Stimulated activated CD4-positive, alpha-beta T cell treated with anti-CD3 and anti-CD28 coated beads, Interleukin-2, amount 100 ng/mL, for 24 hours (primary cell): ENCODE measurements at regions not wholly inside any gene's neighbourhood (a gene's known extent, or its start where the extent isn't known, plus 50 kb on each side); places are given as distances from the start of the nearest gene placed in this dataset.

Experiments used
- DNase-seq, 2 donors: peaks; one replicate each; pipeline ENCODE4 v3.0.0-alpha.2; 2020

DNA sequence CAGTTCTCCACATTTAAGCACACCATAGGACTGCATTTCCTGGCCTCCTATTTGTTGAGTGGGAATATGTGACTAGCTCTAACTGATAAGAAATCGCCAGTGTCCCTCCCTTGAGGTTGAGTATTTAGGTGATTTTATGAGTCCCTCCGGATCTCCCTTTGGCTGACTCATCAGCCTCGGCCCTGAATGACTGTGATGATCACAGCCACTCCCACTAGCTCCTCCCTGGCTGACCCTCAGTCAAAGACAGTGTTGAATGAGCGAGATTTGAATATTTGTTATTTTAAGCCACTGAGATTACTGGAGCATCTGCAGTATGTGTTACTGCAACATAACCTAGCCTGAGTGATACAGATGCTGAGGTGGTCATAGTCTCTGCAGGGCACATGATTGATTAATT is 515.3 kb downstream of the EPHB1 start:
- DNase-seq = no peak

DNA sequence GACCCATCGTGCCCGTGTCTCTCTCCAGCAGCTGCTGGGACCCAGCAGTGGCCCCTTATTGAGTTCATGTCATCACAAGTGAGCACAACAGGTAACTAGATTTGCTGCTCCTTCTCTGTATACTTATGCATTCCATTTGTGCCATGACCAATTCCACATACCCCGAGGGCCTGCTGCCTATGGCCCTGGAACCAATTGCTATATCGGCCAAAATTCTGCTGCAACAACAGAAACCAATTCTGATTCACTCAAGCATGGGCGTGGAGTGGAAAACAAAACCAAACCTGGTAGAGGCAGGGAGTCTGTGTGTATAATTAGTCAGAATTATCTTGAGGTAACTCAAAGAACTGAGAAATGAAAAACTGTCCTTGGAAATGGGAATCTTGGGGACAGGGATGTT is 516.6 kb downstream of the EPHB1 start:
- no peak for DNase-seq

DNA sequence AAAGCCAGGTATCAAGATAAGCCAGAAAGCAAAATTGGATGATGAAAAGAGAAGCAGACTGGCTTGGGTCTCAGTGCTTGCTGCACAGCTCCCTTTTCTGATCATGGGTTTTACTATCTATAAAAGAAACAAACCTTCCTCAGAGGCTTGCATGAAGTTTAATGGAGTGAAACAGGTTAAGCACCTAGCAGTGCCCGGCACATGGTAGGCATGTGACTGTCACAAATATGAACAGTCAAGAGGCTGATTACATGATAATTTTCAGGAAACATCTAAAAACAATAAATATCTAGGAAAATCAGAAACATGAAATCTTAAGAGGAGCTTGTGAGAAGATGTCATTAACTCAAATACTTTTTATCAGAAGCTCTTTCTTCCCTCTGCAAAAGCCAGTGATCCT is 519.2 kb downstream of the EPHB1 start:
- no peak for DNase-seq

DNA sequence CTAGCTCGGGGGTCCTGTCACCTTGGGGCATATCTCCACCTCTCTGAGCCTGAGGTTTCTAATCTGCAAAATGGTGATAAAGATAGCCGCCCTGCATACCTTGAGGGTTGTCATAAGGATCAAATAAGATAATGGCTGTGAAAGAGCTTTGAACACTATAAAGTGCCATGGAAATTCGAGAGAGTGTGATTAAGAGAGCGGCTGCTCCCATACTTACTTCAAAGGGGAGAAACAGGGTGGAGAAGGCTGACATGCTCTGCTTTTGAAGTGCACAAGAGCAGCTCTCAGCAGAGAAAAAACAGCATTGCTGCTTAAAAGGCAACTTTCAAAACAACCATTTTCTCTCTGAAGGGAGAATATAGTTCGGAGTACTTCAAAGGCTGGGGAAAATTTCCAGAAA is 529.2 kb downstream of the EPHB1 start:
- DNase-seq = no peak

DNA sequence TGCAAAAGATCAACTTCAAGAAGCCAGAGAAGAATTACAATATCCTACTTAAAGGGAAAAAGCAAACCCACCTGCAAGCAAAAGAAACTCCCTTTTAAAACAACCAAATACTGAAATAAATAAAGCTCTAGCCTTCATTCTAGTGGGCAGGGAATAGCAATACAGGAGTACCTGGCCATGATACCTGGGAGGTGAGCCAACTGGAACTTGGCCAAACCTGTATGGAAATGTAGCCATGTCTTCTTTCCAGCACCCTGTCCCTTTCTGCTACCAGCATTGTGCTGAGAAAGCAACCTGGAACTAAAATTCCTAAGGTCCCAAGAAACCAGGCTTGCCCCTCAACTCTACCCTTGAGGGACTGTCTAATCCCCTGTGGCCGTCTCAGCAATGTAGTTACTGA is 530.0 kb downstream of the EPHB1 start:
- DNase-seq = no peak

DNA sequence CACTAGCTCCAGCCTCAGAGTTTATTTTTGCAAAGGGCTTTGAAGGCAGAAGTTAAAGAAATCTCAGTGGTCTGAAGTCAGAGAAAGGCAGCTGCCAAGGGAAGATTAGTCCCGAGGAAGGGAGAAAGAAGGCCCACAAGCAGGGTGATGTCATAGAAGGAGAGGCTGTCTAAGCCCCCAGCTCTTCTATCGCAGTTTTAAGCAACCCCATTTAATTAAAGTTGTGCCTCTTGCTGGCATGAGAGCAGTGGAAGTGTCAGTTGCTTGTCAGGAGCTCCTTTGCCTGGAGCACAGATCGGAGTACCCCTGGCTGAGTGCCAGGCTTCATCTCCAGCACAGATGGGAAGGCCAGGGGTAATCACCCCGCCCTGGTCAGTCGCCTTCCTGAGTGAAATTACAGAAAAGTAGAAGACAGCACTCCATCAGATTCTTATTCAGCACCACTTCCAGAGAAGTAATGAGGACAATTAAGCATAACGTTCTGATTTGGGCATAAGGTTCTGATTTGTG is 530.7 kb downstream of the EPHB1 start:
- DNase-seq = no peak

DNA sequence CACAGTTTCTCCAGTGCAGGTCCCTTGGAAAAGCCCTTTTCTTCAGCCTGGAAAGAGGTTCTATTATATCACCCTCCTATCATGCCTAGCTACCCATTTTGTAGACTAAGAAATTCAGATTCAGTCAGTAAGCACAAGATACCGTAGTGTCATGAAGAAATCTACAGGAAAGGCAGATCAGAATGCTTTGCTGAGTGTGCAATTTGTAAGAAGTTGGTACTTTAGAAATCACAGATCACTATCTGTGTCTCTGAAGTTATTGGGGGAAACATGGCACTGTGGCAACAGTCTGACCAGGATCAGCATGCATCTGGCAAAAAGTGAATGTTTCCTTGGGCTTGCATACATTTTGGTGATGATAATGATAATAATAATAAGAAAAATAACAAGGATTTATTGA is 531.8 kb downstream of the EPHB1 start:
- no peak for DNase-seq

DNA sequence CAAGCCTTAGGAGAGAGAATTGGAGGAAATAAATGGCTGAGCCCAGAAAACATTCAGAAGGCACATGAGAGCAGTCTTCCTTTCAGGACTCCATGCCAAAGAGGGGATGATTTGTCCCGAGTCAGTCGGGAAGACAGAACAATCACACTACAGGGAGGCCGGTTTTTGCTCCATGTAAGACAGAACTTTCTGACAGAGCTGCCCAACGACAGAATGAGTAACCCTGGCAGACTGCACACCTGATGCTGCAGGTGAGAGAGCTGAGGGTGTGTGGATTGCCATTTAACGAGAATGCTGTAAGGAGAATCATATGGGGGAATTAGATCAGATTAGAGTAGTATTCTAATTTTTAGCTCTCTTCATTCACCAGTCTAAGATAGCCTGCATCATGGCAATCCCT is 533.0 kb downstream of the EPHB1 start:
- no peak for DNase-seq

DNA sequence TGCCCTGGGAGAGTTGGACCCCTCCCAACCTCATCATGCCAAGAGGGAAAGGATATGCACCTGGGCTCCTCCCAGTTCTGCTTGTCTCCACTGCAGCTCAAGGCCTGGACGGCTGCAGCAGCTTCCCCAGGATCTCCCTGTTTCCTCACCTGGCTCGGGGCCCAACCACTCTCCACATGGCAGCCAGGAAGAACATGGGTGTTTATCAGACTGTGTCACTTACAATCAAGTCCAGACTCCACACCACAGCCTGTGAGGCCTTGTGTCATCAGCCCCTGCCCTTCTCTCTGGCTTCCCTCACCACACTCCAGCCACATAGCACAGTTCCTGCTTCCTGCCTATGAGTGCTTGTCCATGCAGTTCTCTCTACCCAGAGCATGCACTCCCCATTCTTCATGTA is 534.4 kb downstream of the EPHB1 start:
- DNase-seq = no peak

DNA sequence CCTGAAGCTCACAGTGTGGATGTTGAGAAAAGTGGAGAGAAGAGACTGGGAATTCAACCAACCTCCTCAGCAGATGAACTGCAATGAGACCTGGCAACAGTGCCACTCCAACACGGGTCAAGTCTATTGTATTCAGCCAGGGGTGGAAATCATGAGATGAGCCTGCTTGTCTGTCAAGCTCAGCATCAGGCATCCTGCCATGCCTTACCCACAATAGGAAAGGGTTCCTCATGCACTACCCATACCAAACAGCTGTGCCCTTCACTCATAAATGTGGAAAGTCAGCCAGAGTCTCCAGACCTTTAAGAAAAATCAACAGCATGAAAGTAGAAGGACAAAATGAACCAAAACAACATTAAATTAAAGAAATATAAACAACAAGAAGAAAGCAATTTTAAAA is 542.1 kb downstream of the EPHB1 start:
- no peak for DNase-seq

DNA sequence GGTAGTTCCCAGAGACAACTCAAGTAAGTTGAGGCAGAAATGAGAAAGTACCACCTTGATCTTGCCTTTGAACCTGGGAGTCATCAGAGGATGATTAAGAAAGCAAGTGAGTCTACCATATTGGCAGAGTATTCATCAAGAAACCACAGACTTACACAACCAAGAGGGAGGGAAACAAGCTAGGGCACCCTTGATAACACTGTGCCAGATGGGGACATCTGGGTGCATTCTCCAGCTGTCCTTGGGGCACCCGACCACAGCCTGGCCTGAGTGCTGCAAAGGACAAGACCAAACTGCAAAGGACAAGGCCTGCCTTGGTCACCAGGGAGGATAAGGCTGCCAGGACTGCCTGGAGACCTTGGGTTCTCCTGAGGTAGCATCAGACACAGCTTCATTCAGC is 553.6 kb downstream of the EPHB1 start:
- DNase-seq = no peak

DNA sequence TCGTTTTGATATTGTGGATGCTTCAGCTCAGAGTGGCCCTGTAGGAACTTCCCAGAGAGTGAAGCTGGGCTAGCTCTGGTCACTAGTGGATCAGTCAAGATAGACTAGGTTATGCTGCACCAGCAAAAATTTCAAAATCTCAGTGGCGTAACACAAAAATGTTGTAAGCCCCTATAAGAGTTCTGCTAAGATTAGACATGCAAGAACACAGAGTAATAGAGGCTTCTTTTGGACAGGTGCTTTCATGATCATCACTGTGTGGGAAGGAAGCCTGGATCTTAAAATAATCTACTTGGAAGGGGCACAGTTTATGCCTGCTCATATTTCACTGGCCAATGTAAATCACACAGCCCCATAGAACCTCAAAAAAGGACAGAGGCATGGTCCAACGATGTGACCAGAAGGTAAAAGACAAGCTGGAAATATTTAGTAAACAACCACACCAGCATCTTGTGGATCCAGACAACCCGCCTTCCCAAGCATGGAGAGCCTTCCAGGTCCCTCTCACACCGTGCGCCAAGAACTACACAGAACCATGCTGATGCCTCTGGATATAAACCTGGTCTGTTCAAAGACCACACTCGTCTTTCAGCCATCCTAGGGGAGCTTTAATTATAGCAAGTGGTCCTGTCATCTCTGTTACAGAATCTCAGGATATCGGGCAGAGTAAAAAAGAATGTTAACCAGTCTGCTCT is 554.3 kb downstream of the EPHB1 start:
- DNase-seq = no peak

DNA sequence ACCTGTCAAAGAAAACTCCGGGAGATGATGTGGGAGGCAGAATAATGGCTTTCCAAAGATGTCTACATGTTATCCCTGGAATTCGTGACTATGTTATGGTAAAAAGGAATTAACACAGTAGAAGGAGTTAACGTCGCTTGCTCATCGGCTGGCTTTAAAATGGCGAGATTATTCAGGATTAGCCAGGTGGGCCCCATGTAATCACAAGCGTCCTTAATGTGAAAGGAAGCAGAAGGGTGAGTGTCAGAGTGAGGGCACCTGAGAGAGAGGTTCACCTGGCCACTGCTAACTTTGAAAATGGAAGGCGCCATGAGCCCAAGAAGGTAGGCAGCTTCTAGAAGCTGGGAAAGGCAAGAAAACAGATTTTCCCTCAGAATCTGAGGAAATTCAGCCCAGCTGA is 557.2 kb downstream of the EPHB1 start:
- no peak for DNase-seq

DNA sequence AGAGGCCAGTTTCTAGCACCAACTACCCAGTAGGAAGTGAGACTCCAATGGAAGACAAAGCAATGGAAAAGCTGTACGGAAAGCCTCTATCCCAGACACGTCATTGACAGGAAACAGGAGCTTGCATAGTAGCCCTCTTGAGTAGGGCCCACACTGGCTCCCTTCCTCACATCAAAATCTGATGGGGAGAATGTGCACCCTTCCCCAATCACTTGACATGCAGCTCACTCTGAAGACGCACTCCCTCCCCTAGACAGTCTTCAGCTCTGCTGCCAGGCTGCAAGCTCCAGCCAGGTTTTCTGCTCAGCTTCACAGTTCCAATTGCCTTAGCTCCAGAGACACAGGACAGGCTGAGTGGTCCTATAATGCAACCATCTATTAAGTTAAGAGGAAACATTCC is 567.8 kb downstream of the EPHB1 start:
- DNase-seq = no peak

DNA sequence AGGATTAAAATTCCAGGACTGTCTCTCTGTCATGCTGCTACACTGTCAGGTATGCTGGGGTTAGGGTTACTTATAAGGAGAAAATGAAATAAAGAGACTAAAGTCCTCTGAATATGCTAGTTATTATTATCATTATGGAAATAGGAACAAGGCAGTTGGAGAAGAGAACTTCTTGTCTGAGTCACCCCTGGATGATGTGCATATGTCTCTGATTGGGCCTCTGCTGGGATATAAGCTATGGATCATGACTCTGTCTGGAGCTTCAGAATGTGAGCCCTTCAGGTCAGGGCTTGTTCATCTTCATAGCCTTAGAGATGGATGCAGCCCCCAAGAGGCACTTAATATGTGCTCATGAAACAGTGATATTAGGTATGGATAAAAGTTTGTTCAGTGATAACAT is 569.6 kb downstream of the EPHB1 start:
- DNase-seq = no peak

DNA sequence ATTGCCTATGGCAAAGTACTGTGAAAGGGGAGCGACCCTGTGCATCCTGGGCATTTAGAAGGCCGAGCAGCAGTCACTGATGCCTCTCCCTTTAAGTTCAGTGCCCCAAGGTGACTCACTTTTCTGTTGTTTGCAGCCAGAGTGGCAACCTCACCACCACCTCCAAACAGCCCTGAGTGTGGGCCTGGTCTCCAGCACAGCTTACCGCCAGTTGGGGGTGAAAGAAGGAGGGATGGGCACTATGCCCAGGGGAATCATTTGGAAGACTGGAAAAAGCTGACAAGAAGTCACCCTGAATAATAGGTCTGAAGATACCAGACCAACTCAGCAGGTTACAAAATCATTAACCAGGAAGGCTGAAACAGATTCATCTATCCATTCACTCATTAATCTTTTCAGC is 571.8 kb downstream of the EPHB1 start:
- DNase-seq = no peak

DNA sequence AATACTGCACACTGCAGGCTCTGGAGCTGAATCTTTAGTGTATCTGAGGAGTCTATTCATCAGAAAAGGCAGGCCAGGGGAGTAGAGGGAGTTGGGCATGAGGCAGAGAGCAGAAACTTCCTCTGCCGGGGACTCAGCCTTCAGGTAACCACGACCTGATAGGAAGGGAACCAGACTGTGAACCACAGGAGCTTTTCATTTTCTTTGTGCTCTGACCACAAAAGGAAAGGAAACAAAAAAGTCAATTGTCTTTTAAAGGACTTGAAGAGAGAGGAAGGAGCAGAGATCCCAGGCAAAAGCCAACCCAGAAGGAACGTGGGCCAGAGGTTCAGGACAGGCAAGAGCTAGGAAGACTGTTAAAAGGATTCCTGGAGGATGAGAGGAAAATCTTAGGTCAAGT is 573.3 kb downstream of the EPHB1 start:
- DNase-seq = no peak

DNA sequence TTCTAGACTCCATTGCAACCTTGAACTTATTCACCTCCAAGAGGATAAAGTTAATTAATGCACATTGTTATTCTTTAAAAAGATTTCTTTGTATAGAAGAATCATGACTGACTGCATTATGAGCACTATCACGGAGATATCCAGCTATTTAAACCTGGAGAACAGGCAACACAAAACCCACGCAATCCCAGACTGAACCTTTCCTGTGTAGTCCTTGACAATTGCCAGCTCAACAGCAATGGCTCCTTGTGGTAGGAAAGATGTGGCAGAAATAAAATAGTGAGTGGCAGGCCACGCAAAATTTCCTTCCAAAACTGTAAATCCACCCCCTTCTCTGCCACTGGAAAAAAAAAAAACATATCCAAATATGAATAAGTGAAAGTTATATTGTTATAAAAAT is 573.7 kb downstream of the EPHB1 start:
- no peak for DNase-seq

DNA sequence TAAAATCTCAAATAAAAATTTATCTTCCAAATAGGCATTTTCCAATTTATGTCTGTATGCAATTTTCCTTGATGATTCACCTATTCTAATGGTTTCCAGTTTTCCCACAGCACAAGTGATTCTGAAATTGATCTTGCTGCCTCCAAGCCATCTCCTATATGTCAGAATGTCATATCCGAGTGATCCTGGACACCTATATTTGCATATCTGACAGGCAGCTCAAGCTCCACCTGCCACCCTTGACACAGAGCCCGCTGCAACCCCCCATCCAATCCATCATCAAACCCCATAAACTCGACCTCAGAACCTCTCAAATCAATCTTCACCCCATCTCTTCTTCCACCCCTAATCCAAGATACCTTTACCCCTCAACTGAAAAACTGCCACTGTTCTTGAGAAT is 579.5 kb downstream of the EPHB1 start:
- no peak for DNase-seq

DNA sequence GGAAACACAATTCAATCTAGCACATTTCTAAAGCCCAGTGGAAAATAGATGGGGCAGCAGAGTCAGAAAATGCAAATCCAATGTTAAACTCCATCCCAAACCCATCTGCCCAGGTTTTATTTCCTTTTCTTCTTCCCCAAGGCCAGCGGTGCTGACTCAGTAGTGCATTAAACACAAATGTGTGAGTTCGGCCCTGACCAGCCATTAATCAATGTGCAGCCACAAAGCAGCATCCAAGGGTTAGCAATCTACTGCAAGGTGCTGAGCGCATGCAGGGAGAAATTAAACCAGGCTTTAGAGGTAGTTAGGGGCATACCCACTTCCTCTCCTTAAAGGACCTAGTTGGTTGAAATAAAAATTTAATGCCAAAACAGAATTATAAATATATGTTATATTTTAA is 583.3 kb upstream of the PPP2R3A start:
- DNase-seq = no peak

DNA sequence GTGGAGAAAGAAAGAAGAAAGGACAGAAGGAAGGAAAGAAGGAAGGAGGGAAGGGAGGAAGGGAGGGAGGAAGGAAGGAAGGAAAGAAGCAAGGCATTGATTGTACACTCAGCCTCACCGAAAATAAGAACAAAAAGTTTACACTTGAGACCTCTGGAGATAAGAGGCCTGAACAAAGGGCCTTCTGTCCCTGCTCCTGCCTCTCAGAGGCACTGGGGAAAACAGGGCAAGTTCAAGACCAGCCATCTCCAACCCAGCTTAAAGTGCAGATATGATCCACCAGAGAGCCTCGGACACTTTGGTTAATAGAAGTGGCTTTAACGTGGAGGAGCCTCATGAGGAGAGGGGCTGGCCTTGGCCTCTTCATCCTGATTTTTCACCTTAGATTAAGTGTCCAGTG is 582.9 kb upstream of the PPP2R3A start:
- no peak for DNase-seq

DNA sequence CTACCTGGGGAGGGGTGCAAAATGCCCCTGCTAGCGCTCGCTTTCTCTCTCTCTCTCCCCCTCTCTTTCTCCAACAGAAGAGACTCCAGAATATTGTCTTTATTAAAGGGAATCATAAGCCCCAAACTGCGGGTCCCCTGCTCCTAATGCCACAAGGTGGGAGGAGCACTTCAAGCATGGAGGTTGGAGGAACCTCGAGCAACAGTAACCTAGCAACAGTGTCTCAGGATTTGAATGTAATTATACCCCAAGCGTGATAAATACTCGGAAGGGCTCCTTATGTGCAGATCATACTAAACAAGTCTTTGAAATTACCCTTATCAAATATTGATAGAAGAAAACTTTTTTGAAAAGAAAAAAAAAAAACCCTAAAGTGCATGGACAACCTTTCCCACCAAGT is 582.2 kb upstream of the PPP2R3A start:
- no peak for DNase-seq

DNA sequence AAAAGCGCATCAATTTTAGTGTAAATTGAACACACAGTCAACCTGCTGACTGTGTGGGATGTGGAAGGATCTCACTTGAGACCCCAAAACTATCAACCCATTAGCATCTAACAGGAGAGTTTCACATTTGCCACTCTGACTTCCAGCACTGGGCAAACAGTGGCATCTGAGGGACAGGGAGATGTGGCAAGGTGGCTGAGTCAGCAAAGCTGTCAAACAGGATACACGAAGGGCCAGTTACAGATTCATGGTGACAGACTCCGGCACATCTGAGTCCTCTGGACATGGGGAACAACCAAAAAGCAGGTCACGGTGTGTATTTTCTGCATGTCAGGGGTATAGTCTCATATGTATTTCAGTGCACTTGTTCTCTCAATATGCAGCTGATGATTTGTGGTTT is 573.4 kb upstream of the PPP2R3A start:
- DNase-seq = no peak

DNA sequence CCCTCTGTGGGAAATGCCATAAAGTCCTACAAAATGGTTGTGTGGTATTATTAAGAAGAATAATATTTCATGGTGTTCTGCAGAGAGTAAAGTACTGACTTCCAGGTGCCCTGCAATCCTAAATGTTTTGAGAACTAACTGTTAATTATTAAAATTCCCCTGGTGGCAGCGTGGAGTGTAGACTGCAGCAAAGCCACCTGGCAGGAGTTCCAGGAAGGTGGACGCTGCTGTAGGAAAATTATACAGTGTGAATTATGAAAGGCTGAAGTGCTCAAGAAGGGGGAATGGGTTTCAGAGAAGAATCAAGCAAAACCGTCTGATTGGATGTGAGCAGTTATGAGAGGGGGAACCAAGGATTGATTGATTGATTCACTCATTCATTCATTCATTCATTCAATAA is 572.4 kb upstream of the PPP2R3A start:
- no peak for DNase-seq

DNA sequence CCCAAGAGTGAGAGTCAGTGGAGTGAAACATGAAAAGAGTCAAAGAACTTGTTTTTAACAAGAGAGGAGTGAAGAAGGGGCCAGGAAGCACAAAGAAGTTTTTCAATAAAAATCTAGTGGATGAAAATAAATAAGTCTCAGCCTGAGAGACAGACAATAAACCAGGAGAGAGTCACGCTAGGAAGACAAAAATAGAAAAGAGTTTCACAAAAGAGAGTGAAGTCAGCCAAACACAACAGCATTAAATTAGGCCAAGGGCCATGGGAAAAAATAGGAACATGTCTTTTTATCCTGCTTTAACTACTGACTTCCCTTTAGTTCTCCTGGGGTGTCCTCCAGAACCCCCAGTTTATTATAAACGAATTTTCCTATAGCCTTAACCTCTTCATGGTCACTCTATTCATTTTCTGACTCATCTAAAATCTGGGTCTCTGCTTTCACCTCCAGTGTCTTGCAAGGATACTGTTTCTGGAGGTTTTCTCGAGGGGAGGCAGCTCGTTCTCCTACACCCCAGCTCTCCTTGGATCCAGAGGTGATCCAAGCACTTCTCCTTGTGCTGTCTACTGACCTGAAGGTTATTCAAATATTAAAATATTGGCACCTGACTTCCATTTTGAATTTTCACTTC is 571.5 kb upstream of the PPP2R3A start:
- DNase-seq = no peak
